GM18499 (cell line): ENCODE measurements at regions not wholly inside any gene's neighbourhood (a gene's known extent, or its start where the extent isn't known, plus 50 kb on each side); places are given as distances from the start of the nearest gene placed in this dataset.

Experiments used
- ATAC-seq: cut with Tn5 transposase; IDR thresholded peaks from one replicate; pipeline ENCODE4 v1.9.1; 2021; ENCODE audit warnings: moderate number of reproducible peaks; ENCODE audit not compliant: insufficient read depth, unreplicated experiment

DNA sequence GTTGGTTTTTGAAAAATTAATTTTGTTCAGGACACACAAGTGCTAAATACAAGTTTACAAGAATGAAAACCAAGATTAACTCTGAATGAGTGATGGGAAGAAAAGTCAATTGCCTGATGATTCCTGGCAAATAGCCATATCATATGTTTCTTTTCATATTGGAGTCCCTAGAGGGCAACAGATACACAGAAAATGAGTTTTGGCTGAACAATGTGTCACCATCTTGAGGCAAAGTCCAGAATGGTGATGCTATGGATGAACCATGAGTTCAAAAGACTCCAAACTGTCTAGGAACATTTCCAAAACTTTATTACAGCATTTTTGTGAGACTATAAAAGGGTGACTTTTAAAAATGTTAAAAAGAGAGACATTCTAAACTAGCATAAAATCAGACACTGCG, 382.9 kb downstream of the TMEM161B start:
- ATAC-seq: no peak

DNA sequence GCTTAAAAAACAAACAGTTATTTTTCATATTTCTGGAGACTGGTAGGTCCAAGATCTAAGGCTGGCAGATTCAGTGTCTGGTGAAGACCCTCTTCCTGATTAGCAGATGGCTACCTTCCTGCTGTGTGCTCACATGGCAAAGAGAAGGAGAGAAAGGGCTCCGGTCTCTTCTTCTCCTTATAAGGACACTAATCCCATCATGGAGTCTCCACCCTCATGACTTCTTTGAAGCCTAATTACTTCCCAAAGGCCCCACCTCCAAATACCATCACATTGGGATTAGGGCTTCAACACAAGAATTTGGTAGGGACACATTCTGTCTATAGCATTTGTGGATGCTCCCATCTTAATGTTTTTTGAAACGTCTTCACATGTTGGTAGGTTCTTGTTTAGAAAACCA, 391.1 kb downstream of the TMEM161B start:
- no peak for ATAC-seq

DNA sequence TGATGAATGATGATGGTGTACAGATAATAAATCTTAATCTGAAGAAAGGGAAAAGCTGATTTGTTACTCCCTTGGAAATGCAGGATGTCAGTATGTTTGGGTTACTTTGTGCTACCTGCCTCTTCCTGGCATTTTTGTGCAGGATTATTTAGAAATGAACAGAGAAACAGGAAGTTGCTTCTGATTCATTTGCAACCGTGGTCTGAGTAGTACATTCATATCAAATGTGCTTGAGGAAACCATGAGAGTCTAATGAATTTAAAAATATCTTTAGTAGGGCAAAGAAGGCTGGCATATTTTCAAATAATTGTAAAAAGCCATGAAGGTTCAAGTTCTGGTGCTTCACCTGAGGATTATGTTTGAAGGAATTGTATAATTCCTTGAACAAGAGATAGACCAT, 391.6 kb downstream of the TMEM161B start:
- no peak for ATAC-seq

DNA sequence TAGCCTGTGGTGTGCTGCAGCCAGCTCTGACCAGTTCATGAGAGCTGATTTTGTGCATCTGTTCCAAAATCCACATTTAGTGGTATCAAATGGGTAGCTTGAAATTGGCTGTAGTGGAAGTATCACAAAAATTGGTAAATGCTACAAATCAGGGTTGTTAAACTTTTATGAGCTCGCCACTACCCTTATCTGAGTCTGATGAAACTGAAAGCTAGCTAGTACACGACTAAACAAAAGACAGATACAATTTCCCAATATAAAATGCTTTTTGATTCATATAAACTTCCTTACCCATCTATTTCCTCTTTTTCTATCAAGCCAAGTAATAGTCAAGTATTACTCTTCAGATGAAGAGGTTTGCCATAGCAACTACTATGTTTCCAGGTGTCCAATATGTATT, 392.0 kb downstream of the TMEM161B start:
- ATAC-seq: no peak

DNA sequence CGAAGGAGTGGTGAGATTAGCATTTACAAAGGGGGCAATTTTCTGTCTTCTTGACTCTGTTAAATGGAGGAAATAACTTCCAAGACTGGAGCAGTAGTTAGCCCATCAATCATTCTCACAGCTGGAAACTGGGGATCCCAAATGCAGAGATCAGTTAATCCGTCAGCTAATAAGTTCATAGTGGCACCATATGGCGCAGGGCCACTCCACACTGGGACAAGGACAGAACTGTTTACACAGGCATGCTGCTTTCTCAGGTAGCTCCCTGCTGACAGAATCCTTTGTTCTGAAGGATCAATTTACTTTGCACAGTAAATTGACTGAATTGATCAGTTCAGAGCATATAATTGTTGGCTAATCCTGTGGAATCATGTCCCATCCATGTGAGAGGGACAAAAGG, 395.7 kb downstream of the TMEM161B start:
- no peak for ATAC-seq

DNA sequence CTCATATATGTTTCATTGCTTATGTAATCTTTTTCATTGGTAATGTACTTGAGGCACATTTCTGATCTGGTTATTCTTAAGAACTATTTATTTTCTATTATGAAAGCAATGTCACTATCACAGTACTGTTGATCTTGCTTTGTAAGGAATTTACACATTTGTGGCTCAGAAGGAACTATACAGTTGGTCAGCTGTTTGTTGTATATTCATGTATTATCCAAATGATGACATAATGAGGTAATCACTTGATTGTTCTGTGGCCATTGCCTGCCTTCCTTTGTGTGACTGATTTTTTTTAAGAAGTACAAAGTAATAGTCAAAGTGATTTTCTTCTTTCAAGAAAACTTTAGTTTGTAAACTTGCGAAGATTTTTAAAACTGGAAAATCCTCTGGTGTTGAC, 399.9 kb downstream of the TMEM161B start:
- ATAC-seq: no peak

DNA sequence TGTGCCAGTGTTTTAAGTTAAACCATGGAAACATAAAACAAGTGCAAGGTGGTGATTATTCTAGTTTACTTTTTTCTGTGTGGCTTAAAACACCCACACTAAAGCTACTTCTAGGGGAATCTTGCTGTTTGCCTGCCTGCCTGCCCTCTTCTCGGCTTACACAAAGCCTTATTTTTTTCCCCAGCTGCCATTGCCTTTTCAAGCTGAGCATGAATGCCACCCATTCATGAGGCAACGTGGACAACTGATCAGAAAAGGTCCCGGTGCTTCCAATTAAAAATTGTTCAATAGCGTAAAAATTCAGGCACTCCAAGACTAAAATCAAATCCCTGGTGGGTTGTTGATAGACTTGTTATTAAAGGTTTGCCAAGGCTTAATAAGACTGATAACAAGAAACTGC, 401.4 kb downstream of the TMEM161B start:
- ATAC-seq: no peak

DNA sequence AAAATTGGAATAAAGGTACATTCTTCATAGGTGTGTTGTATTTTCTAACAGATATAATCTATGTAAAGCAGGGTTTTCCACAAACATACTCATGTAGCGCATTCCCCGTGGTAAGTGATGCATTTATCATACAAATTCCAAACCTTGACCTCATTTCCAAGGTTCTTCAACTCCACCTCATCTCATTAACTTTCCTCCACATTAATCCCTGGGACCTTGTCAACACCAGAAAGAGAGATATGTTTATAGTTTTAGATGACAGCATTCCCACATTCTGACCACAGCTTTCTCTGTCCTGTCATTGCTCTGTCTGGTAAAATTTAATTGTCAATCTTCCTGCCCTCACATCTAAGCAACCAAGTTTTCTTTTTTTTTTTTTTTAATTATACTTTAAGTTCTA, 415.1 kb downstream of the TMEM161B start:
- ATAC-seq: no peak

DNA sequence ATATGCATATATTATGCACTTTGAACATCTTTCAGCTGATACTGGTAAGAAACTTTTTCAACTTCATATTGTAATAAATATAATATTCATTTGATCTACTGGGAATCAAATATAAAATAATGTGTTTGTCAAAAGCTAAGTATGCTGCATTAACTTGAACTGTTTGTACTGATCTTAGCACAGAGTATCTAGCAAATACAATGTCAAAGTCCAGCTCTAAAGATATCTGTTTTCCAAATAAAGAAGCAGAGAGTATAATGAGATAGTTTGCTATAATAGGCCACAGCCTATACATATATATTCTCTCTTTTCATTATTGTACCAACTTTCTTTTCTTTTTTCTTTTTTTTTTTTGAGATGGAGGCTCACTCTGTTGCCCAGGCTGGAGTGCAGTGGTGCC, 417.0 kb downstream of the TMEM161B start:
- ATAC-seq: no peak

DNA sequence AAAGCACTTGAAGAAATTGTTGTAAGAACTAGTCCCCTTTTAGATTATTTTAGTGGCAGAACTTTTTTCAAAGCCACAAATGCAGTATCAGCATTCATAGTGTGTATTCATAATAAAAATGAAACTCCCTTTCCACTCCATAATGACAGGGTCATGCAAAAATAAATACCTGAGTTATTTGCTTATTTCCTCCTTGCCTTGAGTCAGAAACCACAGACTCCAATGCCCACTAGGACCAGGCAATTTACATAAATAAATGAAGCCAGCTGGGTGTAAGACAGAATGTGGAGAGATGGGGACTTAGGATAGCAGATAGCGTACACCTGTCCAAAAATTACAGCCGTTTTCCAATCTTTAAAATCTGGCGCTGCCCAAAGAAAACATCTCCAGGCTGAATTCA, 417.8 kb downstream of the TMEM161B start:
- ATAC-seq: no peak

DNA sequence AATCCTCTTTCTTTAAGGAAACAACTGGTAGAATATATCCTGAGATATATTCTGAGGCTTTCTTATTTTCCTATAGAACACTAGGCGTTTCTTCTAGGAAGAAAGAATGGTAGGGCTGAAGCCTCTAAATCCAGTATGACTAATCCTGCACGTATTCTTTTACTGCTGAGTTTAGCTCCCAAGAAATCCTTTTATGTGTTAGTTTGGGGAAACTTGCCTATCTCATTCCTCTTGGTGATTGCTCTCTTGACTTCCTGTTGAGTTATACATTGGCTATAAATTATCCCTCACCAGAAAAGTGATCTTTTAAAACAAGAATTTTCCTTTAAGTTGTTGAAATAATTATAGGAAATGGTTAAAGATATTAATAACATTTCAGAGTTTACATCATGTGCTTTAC, 422.9 kb downstream of the TMEM161B start:
- ATAC-seq: no peak

DNA sequence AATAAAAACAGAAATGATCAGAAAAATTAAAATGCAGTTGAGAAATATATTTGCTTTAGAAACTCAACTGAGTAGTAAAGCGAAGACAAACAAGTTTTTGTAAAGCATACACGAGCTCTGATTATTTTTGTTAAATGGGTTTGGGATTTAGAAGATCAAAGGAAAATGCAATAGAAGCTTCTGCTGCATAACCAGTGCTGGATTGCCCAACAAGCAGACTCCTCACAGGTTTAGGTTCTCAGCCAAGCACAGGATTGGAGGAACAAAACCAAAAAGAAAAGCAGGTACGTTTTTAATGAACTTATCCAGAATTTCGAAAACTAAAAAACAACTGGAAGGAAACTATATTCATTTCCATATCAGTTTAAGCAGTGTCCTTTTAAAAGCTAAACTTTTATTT, 423.8 kb downstream of the TMEM161B start:
- no peak for ATAC-seq

DNA sequence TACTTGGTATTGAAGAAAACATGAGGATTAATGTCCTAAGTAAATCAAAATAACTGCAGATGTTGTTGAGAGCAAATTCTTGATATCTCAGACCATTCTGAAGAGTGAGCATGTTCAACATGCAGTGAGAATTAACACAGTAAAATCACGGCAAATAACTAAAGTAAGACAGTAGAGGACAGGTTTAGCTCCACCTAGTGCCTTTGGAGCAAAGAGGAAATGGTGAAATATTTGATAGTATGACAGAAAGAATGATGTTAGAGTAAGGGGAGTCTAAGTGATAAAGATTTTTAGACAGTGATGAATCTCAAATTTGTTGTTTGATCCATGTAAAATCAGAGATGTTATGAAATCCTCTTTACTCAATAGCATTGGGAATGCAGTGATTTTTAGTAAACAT, 424.2 kb downstream of the TMEM161B start:
- no peak for ATAC-seq

DNA sequence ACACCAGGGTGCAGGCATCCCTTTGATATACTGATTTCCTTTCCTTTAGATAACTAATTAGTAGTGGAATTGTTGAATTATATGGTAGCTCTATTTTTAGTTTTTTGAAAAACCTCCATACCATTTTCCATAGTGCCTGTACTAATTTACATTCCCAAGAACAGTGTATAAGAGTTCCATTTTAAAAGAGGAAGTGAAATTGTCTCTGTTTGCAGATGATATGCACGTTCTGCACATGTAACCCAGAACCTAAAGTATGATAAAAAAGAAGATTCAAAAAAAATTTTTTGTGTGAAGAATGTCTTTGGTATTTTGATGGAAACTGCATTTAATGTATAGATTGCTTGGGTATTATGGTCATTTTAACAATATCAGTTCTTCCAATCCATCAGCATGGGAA, 424.0 kb upstream of the CCNH start:
- ATAC-seq: no peak

DNA sequence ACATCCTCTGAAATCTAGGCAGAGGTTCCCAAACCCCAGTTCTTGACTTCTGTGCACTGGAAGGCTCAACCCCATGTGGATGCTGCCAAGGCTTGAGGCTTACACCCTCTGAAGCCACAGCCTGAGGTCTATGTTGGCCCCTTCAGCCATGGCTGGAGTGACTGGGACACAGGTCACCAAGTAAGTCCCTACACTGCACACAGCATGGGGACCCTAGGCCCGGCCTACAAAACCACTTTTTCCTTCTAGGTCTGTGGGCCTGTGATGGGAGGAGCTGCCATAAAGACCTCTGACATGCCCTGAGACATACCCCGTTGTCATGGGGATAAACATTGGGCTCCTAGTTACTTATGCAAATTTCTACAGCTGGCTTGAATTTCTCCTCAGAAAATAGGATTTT, 418.8 kb upstream of the CCNH start:
- ATAC-seq: no peak

DNA sequence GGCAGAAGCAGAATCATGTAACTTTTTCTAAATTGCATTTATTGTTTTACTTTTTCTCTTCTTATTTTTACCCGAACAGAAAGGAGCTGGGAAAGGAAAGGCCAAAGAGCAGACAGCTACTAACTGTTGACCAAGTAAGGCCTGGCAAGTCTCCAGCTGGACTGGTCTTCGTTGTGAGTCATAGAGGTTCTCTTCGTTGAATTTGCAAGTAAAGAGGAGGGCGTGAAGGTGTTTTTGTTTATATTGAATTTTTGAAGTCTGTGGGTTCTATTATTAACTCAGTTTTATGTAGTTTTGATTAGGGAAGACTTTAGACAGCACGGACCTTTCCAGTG, 416.5 kb upstream of the CCNH start:
- ATAC-seq: no peak

DNA sequence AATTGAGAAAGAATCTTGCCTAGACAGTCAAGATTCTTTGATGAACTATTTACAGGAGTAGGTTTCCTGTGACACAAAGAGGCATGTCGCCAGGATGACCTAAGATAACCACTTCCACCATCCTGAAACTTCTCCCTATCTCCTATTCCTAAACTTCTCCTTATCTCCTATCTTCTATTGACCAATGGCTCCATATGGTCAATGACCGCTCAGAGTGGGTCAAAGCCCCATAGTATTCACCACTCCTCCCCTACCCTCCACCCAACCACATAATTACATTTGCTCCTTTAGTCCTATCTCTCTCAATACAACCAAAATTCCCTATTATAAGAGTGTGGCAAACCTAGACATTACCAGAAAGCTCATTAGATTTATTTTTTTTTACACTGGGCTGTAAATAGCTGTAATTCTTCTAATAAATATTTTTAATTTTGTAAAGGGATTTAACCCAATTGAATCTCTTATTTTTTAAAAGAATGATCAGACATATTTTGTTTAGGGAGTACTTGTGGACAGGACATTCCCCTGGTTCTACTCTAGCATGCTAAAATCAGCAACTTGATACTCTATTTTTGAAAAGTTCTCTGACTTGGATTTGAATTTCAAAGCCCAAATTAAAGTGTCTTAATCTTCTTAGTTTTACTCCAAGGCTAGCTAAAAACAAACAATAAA, 416.0 kb upstream of the CCNH start:
- no peak for ATAC-seq

DNA sequence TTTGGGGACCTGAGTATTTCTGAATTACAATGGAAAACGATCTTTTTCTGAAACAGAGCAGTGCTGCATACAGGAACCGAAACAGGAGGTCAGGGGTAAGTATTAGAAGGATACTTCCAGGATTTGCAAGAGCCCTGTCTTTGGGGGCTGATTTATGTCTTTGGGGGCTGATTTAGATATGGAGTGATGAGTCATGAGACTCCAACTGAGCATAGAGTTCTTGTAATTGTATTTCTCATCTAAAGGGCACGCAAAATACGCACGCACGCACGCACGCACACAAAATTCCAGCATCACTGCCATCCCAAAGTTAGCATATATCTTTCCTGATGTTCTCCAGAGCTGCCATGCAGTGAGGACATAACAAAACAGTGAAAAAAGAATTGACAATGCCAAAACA, 414.8 kb upstream of the CCNH start:
- no peak for ATAC-seq

DNA sequence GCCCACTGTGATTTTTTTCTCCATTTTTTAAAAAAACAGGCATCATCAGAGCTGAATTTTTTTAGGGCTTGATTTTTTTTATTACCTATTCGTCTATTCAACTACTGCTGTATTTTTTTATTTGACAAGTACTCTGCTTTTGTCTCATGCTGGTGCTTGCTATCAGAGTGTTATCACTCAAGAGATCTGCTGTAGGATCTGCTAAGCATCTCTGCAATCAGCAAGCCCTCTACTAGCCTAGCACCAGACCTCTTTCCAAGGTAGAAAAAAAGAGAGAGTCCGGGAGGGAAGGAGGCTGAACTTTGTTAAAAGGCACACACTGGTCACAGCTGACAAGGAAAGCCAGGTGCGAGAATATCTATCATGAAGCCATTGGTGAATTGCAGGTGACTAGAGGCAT, 413.8 kb upstream of the CCNH start:
- no peak for ATAC-seq

DNA sequence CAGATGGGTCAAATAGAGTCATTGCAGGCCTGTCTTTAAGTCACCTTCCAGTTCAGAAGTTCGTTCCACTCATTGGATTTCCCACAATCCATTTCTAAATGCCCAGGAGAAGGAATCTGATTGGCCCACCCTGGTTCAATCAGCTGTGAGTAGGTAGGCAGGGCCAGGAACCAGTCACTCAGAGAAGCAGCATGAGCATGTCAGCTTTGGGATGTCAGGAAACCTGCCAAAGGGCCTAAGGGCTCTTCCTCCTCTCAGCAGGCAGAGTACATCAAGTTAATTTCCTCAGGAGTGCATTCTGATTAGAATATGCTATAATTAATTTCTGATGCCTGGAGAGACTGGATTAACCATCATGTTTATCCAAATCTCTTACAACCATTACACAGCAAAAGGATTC, 412.9 kb upstream of the CCNH start:
- ATAC-seq: no peak

DNA sequence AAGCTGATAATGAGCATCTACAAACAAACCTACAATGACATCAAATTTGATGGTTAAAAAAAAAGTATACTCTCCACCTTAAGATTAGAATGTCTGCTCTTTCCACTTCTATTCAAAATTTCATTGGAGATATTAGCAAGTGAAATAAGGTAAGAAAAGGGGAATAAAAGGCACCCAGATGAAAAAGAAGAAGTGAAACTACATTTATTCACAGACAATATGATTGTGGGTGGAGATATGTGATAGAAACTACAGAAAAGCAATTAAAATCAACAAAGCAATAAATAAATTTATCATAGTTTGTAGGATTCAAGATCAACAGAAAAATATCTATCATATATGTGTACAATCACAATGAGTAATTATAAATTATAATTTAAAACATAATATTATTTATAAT, 395.1 kb upstream of the CCNH start:
- no peak for ATAC-seq

DNA sequence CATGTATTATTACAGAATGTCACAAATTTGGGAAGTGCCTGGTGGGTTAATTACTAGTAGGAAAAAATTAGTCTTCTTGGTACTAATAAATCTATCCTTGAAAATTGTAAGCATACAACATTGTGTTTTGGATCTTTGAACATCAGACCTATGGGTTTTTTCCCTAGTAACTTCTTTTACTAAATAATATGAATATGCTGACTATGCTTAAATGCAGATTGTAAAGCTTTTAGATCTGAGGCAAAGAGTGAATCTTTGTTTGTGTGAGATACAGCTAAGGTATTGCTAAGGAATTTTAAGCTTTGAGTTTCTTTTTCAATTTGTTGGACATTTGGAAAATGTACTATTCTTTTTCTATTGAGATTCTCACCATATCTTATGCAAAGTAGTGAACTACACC, 390.6 kb upstream of the CCNH start:
- no peak for ATAC-seq

DNA sequence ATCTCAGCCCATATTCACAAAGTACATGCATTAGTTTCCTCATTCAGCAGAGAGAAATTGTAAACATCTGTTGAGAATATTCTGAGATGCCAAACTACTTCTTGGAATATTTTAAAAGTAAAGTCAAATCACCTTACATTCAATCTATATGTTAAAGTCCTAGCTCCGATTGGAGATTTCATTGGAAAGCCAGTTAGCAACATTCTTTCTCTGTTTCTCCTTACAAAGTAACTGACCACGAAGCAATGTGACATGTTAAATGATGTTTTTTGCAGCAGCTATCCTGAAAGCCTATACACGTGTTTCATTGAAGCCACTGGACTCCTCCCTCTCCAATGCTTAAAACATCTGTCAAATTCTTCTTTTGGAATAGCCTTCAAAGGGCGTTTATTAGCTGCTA, 379.1 kb upstream of the CCNH start:
- no peak for ATAC-seq
